Panc1 (cell line): ENCODE measurements at regions not wholly inside any gene's neighbourhood (a gene's known extent, or its start where the extent isn't known, plus 50 kb on each side); places are given as distances from the start of the nearest gene placed in this dataset.

Experiments used
- POLR2AphosphoS5 ChIP-seq: IDR thresholded peaks from 2 replicates; pipeline ENCODE4 v1.6.1; 2012; ENCODE audit warnings: mild to moderate bottlenecking, low read depth, low read length, moderate library complexity
- SIN3A ChIP-seq: IDR thresholded peaks from 2 replicates; pipeline ENCODE4 v1.6.1; 2012; ENCODE audit warnings: low read depth, mild to moderate bottlenecking, low read length, moderate library complexity, borderline replicate concordance; ENCODE audit not compliant: insufficient read depth
- TCF7L2 ChIP-seq: IDR thresholded peaks from 2 replicates; pipeline ENCODE4 v1.6.1; 2011; ENCODE audit warnings: mild to moderate bottlenecking, low read depth, low read length, inconsistent platforms
- TF ChIP-seq, protein P1 (sequence below): fragments of 450-650 bp; IDR thresholded peaks from 2 replicates; pipeline ENCODE4 v1.5.1; 2017; ENCODE audit warnings: mild to moderate bottlenecking

GRCh38 chr13:78020861-78021260 lies 102.2 kb upstream of the EDNRB start:
- TF ChIP-seq, protein P1, sequence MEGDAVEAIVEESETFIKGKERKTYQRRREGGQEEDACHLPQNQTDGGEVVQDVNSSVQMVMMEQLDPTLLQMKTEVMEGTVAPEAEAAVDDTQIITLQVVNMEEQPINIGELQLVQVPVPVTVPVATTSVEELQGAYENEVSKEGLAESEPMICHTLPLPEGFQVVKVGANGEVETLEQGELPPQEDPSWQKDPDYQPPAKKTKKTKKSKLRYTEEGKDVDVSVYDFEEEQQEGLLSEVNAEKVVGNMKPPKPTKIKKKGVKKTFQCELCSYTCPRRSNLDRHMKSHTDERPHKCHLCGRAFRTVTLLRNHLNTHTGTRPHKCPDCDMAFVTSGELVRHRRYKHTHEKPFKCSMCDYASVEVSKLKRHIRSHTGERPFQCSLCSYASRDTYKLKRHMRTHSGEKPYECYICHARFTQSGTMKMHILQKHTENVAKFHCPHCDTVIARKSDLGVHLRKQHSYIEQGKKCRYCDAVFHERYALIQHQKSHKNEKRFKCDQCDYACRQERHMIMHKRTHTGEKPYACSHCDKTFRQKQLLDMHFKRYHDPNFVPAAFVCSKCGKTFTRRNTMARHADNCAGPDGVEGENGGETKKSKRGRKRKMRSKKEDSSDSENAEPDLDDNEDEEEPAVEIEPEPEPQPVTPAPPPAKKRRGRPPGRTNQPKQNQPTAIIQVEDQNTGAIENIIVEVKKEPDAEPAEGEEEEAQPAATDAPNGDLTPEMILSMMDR: no peak
- no peak for TF ChIP-seq POLR2AphosphoS5
- no peak for TF ChIP-seq TCF7L2
- no peak for TF ChIP-seq SIN3A
